ENCODE measurements at regions not wholly inside any gene's neighbourhood (a gene's known extent, or its start where the extent isn't known, plus 50 kb on each side); places are given as distances from the start of the nearest gene placed in this dataset.

- no peak for TF ChIP-seq CTCF (IDR thresholded peaks at IDR 0.05; ENCODE audit: poor library complexity, severe bottlenecking)
- DNase-seq (ENCODE audit: low spot score) (no peak), ATAC-seq (ENCODE audit: low read depth) (no peak)
- H3K27ac ChIP-seq (ENCODE audit: poor library complexity, severe bottlenecking): no peak overlapping the region
- no peaks in the 10 kb centered on the region for H3K4me1 ChIP-seq (ENCODE audit: insufficient read depth, poor library complexity, severe bottlenecking)
- no peaks in the 10 kb centered on the region for H3K36me3 ChIP-seq (ENCODE audit: low read depth)
- H3K9me3 ChIP-seq (ENCODE audit: severe bottlenecking): no peaks in the 10 kb centered on the region
- H3K4me3 ChIP-seq (ENCODE audit: severe bottlenecking): no peak overlapping the region
- H3K27me3 ChIP-seq (ENCODE audit: insufficient read depth, poor library complexity, severe bottlenecking): no peaks in the 10 kb centered on the region
These were observed 295.1 kb upstream of the CDYL start for GRCh38 chr6:4480788-4481735.

- Histone ChIP-seq H3K27me3 (ENCODE audit: insufficient read depth, poor library complexity, severe bottlenecking) (no peaks in the 10 kb centered on the region), H3K36me3 (ENCODE audit: low read depth) (no peaks in the 10 kb centered on the region), H3K9me3 (ENCODE audit: severe bottlenecking) (no peaks in the 10 kb centered on the region), H3K27ac (ENCODE audit: poor library complexity, severe bottlenecking) (no peak overlapping the region), H3K4me3 (ENCODE audit: severe bottlenecking) (no peak overlapping the region), H3K4me1 (ENCODE audit: insufficient read depth, poor library complexity, severe bottlenecking) (no peaks in the 10 kb centered on the region)
- TF ChIP-seq CTCF (IDR thresholded peaks at IDR 0.05; ENCODE audit: poor library complexity, severe bottlenecking): no peak
- DNase-seq (ENCODE audit: low spot score): no peak
- ATAC-seq (ENCODE audit: low read depth): no peak
These were observed 298.1 kb upstream of the CDYL start for GRCh38 chr6:4478098-4478497.

- Histone ChIP-seq H3K27ac (ENCODE audit: poor library complexity, severe bottlenecking) (no peak overlapping the region), H3K27me3 (ENCODE audit: insufficient read depth, poor library complexity, severe bottlenecking) (no peaks in the 10 kb centered on the region), H3K4me1 (ENCODE audit: insufficient read depth, poor library complexity, severe bottlenecking) (no peaks in the 10 kb centered on the region), H3K36me3 (ENCODE audit: low read depth) (no peaks in the 10 kb centered on the region), H3K9me3 (ENCODE audit: severe bottlenecking) (no peaks in the 10 kb centered on the region), H3K4me3 (ENCODE audit: severe bottlenecking) (no peak overlapping the region)
- no peak for TF ChIP-seq CTCF (IDR thresholded peaks at IDR 0.05; ENCODE audit: poor library complexity, severe bottlenecking)
- DNase-seq (ENCODE audit: low spot score): no peak
- ATAC-seq (ENCODE audit: low read depth): no peak
These were observed 301.4 kb upstream of the CDYL start for GRCh38 chr6:4474810-4475209.

GRCh38 chr6:4472969-4473642 lies 303.1 kb upstream of the CDYL start:
- Histone ChIP-seq H3K36me3 (ENCODE audit: low read depth) (no peaks in the 10 kb centered on the region), H3K27ac (ENCODE audit: poor library complexity, severe bottlenecking) (no peak overlapping the region), H3K4me1 (ENCODE audit: insufficient read depth, poor library complexity, severe bottlenecking) (no peaks in the 10 kb centered on the region), H3K9me3 (ENCODE audit: severe bottlenecking) (no peaks in the 10 kb centered on the region), H3K4me3 (ENCODE audit: severe bottlenecking) (no peak overlapping the region), H3K27me3 (ENCODE audit: insufficient read depth, poor library complexity, severe bottlenecking) (no peaks in the 10 kb centered on the region)
- no peak for TF ChIP-seq CTCF (IDR thresholded peaks at IDR 0.05; ENCODE audit: poor library complexity, severe bottlenecking)
- ATAC-seq (ENCODE audit: low read depth): no peak
- no peak for DNase-seq (ENCODE audit: low spot score)

Data from RWPE2 (cell line).